ENCODE measurements at regions not wholly inside any gene's neighbourhood (a gene's known extent, or its start where the extent isn't known, plus 50 kb on each side); places are given as distances from the start of the nearest gene placed in this dataset.

DNA sequence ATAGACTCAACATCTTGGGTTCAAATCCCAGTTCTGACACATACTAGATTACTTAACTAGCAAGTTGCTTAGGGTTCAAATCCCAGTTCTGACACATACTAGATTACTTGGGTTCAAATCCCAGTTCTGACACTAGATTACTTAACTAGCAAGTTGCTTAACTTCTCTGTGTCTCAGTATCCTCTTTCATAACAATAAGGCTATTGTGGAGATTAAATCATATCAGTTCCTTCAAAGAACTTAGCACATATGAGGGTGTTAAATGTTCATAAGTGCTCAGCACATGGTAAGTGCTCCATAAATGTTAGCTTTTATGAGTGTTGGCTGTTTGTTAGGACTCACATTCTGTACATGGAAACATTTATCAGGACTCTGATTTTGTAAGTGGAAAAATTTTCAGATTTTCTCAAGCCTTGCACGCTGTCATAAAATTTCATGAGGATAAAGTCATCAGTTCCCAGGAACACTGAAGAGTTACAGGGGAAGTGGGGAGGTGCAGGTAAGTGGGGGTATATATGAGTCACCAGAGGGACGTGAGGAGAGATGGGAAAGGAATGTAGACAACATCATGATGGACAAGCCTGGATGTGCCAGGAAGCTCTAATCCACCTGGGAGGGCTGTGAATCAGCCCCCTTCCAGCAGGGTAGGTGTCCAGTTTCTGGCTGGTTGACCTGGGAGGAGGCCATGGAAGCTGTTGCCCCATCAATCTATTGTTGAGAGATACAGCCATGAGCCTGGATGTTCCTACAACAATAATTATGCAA is 532.2 kb upstream of the WWC1 start:
- H3K27me3 ChIP-seq (replicated peaks in 1 of 4; ENCODE audit: control extremely low read depth in 1 of 4, control insufficient read depth in 3 of 4, insufficient read depth in 4 of 4, low read length in 3 of 4), result no peaks in the 10 kb centered on the region
- TF ChIP-seq, protein P1, sequence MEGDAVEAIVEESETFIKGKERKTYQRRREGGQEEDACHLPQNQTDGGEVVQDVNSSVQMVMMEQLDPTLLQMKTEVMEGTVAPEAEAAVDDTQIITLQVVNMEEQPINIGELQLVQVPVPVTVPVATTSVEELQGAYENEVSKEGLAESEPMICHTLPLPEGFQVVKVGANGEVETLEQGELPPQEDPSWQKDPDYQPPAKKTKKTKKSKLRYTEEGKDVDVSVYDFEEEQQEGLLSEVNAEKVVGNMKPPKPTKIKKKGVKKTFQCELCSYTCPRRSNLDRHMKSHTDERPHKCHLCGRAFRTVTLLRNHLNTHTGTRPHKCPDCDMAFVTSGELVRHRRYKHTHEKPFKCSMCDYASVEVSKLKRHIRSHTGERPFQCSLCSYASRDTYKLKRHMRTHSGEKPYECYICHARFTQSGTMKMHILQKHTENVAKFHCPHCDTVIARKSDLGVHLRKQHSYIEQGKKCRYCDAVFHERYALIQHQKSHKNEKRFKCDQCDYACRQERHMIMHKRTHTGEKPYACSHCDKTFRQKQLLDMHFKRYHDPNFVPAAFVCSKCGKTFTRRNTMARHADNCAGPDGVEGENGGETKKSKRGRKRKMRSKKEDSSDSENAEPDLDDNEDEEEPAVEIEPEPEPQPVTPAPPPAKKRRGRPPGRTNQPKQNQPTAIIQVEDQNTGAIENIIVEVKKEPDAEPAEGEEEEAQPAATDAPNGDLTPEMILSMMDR (IDR thresholded peaks at IDR 0.05), result no peak
- no peak for TF ChIP-seq EZH2 (IDR thresholded peaks at IDR 0.05; ENCODE audit: borderline replicate concordance, insufficient read depth, low read depth, low read length, poor library complexity, severe bottlenecking)
- no peak overlapping the region for H3K4me2 ChIP-seq (replicated peaks; ENCODE audit: low read depth, low read length, poor library complexity, severe bottlenecking)
- no peak overlapping the region for H3K9ac ChIP-seq (ENCODE audit: low read length)
- peaks cover 0 to 3% (median 0%) of the 10 kb centered on the region in 3 donors for H3K9me3 ChIP-seq (ENCODE audit: control extremely low read depth in 1 of 3, control insufficient read depth in 2 of 3, insufficient read depth in 1 of 3, low read length in 2 of 3)
- Mint-ChIP-seq H3K27me3 (no peaks in the 10 kb centered on the region), H3K4me1 (no peaks in the 10 kb centered on the region), H3K9me3 (ENCODE audit: insufficient read depth) (no peaks in the 10 kb centered on the region), H3K4me3 (no peak overlapping the region), H3K27ac (no peak overlapping the region)
- H3K27ac ChIP-seq (ENCODE audit: low read length in 2 of 2), result no peak overlapping the region
- no peaks in the 10 kb centered on the region for H3K79me2 ChIP-seq (ENCODE audit: control insufficient read depth, insufficient read depth, low read length)
- ChIA-PET POLR2A (no interaction called here), CTCF (no interaction called here)
- no peaks in the 10 kb centered on the region for H4K20me1 ChIP-seq (ENCODE audit: control insufficient read depth, insufficient read depth, low read length, poor library complexity, severe bottlenecking)
- intact Hi-C loops (cut with micrococcal nuclease), result no loop called here
- 100% methylated on average over 1 of the region's 2 CpGs for WGBS (ENCODE audit: insufficient coverage)
- ATAC-seq (ENCODE audit: low read depth) (no peak), DNase-seq (no peak)
- no peak overlapping the region for H2AFZ ChIP-seq (ENCODE audit: insufficient read depth, low read depth, low read length, poor library complexity, severe bottlenecking)
- H3K4me3 ChIP-seq (ENCODE audit: control extremely low read depth in 1 of 5, extremely low read depth in 1 of 5, insufficient read depth in 1 of 5, low read depth in 2 of 5, low read length in 4 of 5), result no peak overlapping the region
- no peaks in the 10 kb centered on the region for H3K36me3 ChIP-seq (replicated peaks in 1 of 2; ENCODE audit: control extremely low read depth in 1 of 2, control insufficient read depth in 1 of 2, extremely low read depth in 1 of 2, insufficient read depth in 2 of 2, low read length in 1 of 2)
- no peaks in the 10 kb centered on the region for H3K4me1 ChIP-seq (ENCODE audit: control insufficient read depth in 2 of 2, insufficient read depth in 2 of 2, low read length in 2 of 2)

- H3K9me3 Mint-ChIP-seq (ENCODE audit: insufficient read depth), result no peaks in the 10 kb centered on the region
Observed at GRCh38 chr5:167763772-167764171, 527.7 kb upstream of the WWC1 start.

More at GRCh38 chr5:167763772-167764171, 527.7 kb upstream of the WWC1 start:
- Histone ChIP-seq H3K4me1 (ENCODE audit: control insufficient read depth in 2 of 2, insufficient read depth in 2 of 2, low read length in 2 of 2) (no peaks in the 10 kb centered on the region), H4K20me1 (ENCODE audit: control insufficient read depth, insufficient read depth, low read length, poor library complexity, severe bottlenecking) (no peaks in the 10 kb centered on the region), H3K9me3 (ENCODE audit: control extremely low read depth in 1 of 3, control insufficient read depth in 2 of 3, insufficient read depth in 1 of 3, low read length in 2 of 3) (no peaks in the 10 kb centered on the region), H3K4me2 (replicated peaks; ENCODE audit: low read depth, low read length, poor library complexity, severe bottlenecking) (no peak overlapping the region), H3K27me3 (replicated peaks in 1 of 4; ENCODE audit: control extremely low read depth in 1 of 4, control insufficient read depth in 3 of 4, insufficient read depth in 4 of 4, low read length in 3 of 4) (no peaks in the 10 kb centered on the region), H3K4me3 (ENCODE audit: control extremely low read depth in 1 of 5, extremely low read depth in 1 of 5, insufficient read depth in 1 of 5, low read depth in 2 of 5, low read length in 4 of 5) (no peak overlapping the region), H3K27ac (ENCODE audit: low read length in 2 of 2) (no peak overlapping the region), H2AFZ (ENCODE audit: insufficient read depth, low read depth, low read length, poor library complexity, severe bottlenecking) (no peak overlapping the region), H3K36me3 (replicated peaks in 1 of 2; ENCODE audit: control extremely low read depth in 1 of 2, control insufficient read depth in 1 of 2, extremely low read depth in 1 of 2, insufficient read depth in 2 of 2, low read length in 1 of 2) (no peaks in the 10 kb centered on the region), H3K79me2 (ENCODE audit: control insufficient read depth, insufficient read depth, low read length) (no peaks in the 10 kb centered on the region), H3K9ac (ENCODE audit: low read length) (no peak overlapping the region)
- ChIA-PET POLR2A (no interaction called here), CTCF (no interaction called here)
- Mint-ChIP-seq H3K27ac (no peak overlapping the region), H3K27me3 (no peaks in the 10 kb centered on the region), H3K4me3 (no peak overlapping the region), H3K4me1 (no peaks in the 10 kb centered on the region)
- TF ChIP-seq EZH2 (IDR thresholded peaks at IDR 0.05; ENCODE audit: borderline replicate concordance, insufficient read depth, low read depth, low read length, poor library complexity, severe bottlenecking), result no peak
- TF ChIP-seq, protein P1 (IDR thresholded peaks at IDR 0.05), result no peak
- DNase-seq, result no peak
- ATAC-seq (ENCODE audit: low read depth), result no peak
- 60% methylated on average over 2 of the region's 4 CpGs for WGBS (ENCODE audit: insufficient coverage)
- intact Hi-C loops (cut with micrococcal nuclease), result no loop called here
